Fibroblast of villous mesenchyme (primary cell): ENCODE measurements at regions not wholly inside any gene's neighbourhood (a gene's known extent, or its start where the extent isn't known, plus 50 kb on each side); places are given as distances from the start of the nearest gene placed in this dataset.

Experiments
- DNase-seq: peaks from one replicate; pipeline ENCODE4 v3.0.0-alpha.2; 2010; ENCODE audit warnings: low read depth
- H3K4me3 ChIP-seq: 2 replicates; pipeline ENCODE4 v1.5.1; 2011; ENCODE audit warnings: low read depth, mild to moderate bottlenecking, low read length
- TF ChIP-seq, protein P1 (sequence below): IDR thresholded peaks from 2 replicates; pipeline ENCODE4 v1.5.1; 2012; ENCODE audit warnings: low read depth, mild to moderate bottlenecking, low read length; ENCODE audit not compliant: insufficient read depth

DNA sequence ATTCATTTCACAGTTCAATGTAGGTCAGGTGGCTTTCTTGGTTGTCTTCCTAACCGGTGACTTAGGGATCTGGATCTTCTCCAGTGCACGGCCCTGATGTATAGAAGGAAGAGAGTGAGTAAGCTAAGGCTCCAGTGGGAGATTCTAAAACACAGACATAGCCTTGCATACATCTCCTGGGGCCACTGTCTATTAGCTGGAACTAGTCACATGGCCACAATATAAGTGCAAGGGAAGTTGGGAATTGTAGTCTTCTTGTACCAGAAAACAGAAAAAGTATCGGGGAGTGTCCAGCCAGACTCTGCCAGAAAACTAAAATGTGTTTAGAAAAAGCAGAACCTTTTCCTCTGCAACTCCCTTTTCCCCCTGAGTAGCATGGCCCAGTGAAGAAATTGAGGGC, 531.6 kb downstream of the VRK1 start:
- no peak for DNase-seq
- no peak overlapping the region for H3K4me3 ChIP-seq
- TF ChIP-seq, protein P1, sequence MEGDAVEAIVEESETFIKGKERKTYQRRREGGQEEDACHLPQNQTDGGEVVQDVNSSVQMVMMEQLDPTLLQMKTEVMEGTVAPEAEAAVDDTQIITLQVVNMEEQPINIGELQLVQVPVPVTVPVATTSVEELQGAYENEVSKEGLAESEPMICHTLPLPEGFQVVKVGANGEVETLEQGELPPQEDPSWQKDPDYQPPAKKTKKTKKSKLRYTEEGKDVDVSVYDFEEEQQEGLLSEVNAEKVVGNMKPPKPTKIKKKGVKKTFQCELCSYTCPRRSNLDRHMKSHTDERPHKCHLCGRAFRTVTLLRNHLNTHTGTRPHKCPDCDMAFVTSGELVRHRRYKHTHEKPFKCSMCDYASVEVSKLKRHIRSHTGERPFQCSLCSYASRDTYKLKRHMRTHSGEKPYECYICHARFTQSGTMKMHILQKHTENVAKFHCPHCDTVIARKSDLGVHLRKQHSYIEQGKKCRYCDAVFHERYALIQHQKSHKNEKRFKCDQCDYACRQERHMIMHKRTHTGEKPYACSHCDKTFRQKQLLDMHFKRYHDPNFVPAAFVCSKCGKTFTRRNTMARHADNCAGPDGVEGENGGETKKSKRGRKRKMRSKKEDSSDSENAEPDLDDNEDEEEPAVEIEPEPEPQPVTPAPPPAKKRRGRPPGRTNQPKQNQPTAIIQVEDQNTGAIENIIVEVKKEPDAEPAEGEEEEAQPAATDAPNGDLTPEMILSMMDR, result no peak

DNA sequence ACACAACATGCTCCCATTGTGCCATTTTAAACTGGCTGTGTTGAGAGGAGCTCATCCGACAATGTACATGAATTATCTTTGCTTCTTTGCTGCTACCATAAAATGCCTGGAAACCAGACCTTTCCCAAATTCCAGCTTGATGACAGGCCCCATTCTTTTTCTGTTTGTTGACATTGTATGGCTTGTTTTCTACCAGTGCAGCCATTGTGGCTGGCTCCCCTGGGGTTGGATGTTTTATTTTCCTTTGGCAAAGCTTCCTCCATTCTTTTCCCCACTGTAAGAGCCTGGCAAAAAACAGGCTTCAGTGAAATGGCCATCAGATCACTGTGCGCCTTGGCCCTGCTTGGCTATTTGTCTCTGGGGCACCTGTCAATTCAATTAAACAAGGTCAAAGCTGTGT, 532.5 kb downstream of the VRK1 start:
- no peak overlapping the region for H3K4me3 ChIP-seq
- no peak for DNase-seq

DNA sequence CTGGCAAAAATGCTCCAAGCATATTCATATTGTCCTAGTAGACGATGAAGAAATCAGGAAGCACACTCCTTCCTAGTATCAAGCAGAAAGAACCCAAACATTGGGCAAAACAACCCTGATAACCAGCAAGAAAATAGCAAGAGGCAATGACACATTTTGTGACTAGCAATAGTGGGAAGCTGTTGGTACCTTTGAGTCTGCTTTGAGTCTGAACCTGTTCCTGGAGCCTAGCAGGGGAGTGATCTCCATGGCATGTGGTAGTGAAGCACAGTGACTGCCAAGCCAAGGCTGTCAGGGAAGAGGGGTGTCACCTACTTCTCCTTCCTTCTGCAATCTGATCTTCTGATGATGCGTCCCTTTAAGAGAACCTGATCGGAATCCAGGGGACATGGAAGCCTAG, 533.9 kb downstream of the VRK1 start:
- TF ChIP-seq, protein P1, result no peak

More for the DNA sequence above, 532.5 kb downstream of the VRK1 start:
- TF ChIP-seq, protein P1, result no peak

DNA sequence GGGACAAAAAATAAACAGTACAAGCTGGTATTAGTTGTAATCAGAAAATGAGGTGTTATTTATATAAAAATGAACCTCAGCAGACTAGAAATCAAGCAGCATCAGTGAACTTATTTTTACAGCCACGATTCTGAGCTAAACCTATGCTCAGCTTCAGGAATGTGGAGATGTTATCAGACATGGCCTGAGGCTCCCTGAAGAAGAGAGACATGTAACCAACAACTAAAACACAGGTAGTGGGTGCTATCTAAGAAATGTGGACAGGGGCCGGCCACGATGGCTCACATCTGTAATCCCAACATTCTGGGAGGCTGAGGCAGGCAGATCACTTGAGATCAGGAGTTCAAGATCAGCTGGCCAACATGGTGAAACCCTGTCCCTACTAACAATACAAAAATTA, 534.3 kb downstream of the VRK1 start:
- H3K4me3 ChIP-seq, result no peak overlapping the region
- TF ChIP-seq, protein P1, result no peak
- DNase-seq, result no peak

More for the DNA sequence above, 533.9 kb downstream of the VRK1 start:
- H3K4me3 ChIP-seq, result no peak overlapping the region
- no peak for DNase-seq

DNA sequence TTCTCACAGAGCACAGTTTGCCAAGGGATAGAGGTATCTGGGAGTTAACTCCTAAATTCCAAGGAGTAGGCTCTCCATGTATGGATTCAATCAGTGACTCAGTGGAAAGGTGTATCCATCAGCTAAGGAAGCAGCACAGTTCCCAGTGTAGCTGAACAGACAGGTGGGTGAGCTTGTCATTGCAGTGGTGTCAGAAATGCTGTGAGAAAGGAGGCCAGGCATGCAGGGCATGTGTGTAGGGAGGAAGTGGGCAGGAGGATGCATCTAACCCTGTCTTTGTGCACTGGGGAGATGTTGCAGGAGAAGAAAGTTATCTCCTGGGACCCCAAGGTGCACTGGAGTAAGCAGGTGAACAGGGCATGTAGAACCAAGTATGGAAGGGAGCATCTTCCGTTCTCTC, 539.0 kb downstream of the VRK1 start:
- TF ChIP-seq, protein P1, result no peak
- no peak for DNase-seq
- no peak overlapping the region for H3K4me3 ChIP-seq

DNA sequence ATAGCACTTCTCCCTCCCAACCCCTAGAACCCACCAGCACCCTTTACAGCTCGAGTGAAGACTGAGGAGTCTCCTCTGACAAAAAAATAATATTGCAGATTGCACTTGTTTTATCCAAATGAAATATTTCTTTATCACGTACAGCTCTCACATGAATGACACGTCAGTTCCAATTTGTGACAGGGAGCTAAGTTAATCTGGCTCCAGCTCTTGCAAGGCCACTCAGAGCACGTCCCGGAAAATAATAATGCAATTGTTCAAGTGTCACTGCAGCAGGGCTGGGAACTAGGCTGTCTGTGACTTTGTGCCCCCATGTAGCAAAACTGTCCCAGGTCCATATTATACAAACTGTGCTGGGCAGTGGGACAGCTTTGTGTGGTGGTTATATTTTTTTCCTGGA, 539.6 kb downstream of the VRK1 start:
- TF ChIP-seq, protein P1, result no peak
- no peak for DNase-seq
- H3K4me3 ChIP-seq, result no peak overlapping the region

DNA sequence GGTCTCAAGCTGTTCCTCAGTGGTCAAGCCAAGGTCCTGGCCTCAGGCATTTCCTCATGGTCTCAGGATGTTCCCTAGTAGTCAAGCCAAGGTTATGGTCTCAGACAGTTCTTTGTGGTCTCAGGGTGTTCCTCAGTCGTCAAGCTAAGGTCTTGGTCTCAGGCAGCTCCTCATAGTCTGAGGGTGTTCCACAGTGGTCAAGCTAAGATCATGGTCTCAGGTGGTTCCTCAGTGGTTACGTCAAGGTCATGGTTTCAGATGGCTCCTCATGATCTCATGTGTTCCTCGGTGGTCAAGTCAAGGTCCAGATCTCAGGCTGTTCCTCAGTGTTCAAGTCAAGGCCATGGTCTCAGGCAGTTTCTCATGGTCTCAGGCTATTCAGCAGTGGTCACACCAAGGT, 540.1 kb downstream of the VRK1 start:
- TF ChIP-seq, protein P1, result no peak
- H3K4me3 ChIP-seq, result no peak overlapping the region
- DNase-seq, result no peak
